PC-9 (cell line): ENCODE measurements at regions not wholly inside any gene's neighbourhood (a gene's known extent, or its start where the extent isn't known, plus 50 kb on each side); places are given as distances from the start of the nearest gene placed in this dataset.

Source experiments
- BruUV-seq: library from RNA; stranded (reverse); fragments of 400-500 nt; replicated peaks from 2 replicates; lab custom pipeline; 2021; lab: Mats Ljungman, UMichigan
- CTCF ChIA-PET: fragments of 300-600 bp; sonication (Branson Sonifier 250); formaldehyde crosslinking; loops from one replicate; lab custom pipeline; 2022; ENCODE audit warnings: antibody characterized with exemption; lab: Charles Lee
- POLR2A ChIA-PET: fragments of 300-600 bp; sonication (Branson Sonifier 250); formaldehyde crosslinking; loops from one replicate; lab custom pipeline; 2022; ENCODE audit warnings: antibody characterized with exemption; ENCODE audit not compliant: unreplicated experiment; lab: Charles Lee
- DNase-seq, 2 experiments: peaks; one replicate each; pipeline versions ENCODE4 v3.0.0 to v3.0.0-alpha.2; 2015 to 2022; ENCODE audit warnings: mixed read lengths in 1 of 2
- H2AFZ ChIP-seq: fragments of 200-600 bp; sonication (generic); 2 replicates; pipeline ENCODE4 v1.8.1; 2017; ENCODE audit warnings: antibody characterized with exemption
- H3F3A ChIP-seq: fragments of 200-600 bp; sonication (generic); 2 replicates; pipeline ENCODE4 v1.8.1; 2017; ENCODE audit warnings: antibody characterized with exemption, mild to moderate bottlenecking, low read depth; ENCODE audit not compliant: insufficient read depth
- H3K27ac ChIP-seq: fragments of 200-600 bp; sonication (generic); 2 replicates; pipeline ENCODE4 v1.6.1; 2016; ENCODE audit warnings: mixed run types
- H3K27me3 ChIP-seq: fragments of 200-600 bp; sonication (generic); 2 replicates; pipeline ENCODE4 v1.6.1; 2016; ENCODE audit warnings: low read depth, mixed run types; ENCODE audit not compliant: insufficient read depth
- H3K36me3 ChIP-seq: fragments of 200-600 bp; sonication (generic); 2 replicates; pipeline ENCODE4 v1.6.1; 2016; ENCODE audit warnings: low read depth, mixed run types
- H3K4me1 ChIP-seq: fragments of 200-600 bp; sonication (generic); replicated peaks from 2 replicates; pipeline ENCODE4 v1.6.1; 2016; ENCODE audit warnings: mixed run types; ENCODE audit not compliant: insufficient read depth
- H3K4me2 ChIP-seq: fragments of 200-600 bp; sonication (generic); 2 replicates; pipeline ENCODE4 v1.6.1; 2017; ENCODE audit warnings: mixed run types
- H3K4me3 ChIP-seq: fragments of 200-600 bp; sonication (generic); 2 replicates; pipeline ENCODE4 v1.6.1; 2016; ENCODE audit warnings: mixed run types
- H3K79me2 ChIP-seq: fragments of 200-600 bp; sonication (generic); 2 replicates; pipeline ENCODE4 v1.6.1; 2017; ENCODE audit warnings: low read depth, mixed run types
- H3K9me2 ChIP-seq: fragments of 200-600 bp; sonication (generic); 2 replicates; pipeline ENCODE4 v1.8.1; 2017; ENCODE audit warnings: mild to moderate bottlenecking; ENCODE audit not compliant: insufficient read depth
- H3K9me3 ChIP-seq: fragments of 200-600 bp; sonication (generic); 2 replicates; pipeline ENCODE4 v1.8.1; 2016; ENCODE audit warnings: low read depth; ENCODE audit not compliant: insufficient read depth
- H4K20me1 ChIP-seq: fragments of 200-600 bp; sonication (generic); 2 replicates; pipeline ENCODE4 v1.8.1; 2017; ENCODE audit not compliant: insufficient read depth
- EZH2 ChIP-seq: fragments of 200-600 bp; sonication (generic); IDR thresholded peaks from 2 replicates; pipeline ENCODE4 v1.8.0; 2017; ENCODE audit warnings: antibody characterized with exemption, low read depth
- intact Hi-C: fragments of 100-400 bp; cut with micrococcal nuclease; formaldehyde crosslinking; loops from one replicate; pipeline ENCODE4 v1.10.0; 2022; ENCODE audit not compliant: unreplicated experiment
- TF ChIP-seq, protein P1 (sequence below): fragments of 200-600 bp; sonication (generic); conservative IDR thresholded peaks from 2 replicates; pipeline ENCODE4 v1.6.1; 2017; ENCODE audit warnings: mixed run types, antibody characterized with exemption, mild to moderate bottlenecking, moderate library complexity

DNA sequence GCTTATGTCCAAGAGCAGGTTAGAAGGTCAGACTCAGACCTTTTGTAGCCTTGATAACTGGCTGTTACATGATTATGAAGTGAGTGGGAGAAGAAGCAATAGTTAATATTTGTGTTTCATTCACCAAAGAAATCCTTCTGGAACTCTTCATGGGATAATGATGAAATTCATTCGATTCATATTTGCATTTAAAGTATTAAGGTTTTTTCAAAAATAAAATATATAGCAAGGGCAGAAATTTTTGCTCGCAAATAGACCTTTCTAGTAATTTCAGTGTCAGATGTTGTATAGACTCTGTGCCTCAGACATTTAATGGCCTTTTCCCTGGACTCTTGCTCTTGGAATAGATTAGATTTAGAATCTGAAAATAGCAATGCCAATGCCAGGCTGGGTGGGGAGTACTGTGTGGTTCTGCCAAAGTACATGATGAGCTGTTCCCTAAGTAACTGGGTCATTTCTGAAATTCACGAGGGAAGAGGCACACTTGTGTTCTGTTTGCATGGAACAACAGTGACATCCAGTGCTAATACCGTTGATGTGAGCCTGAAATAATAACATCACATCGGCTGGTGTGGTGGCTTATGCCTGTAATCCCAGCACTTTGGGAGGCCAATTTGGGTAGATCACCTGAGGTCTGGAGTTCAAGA lies 119.2 kb downstream of the MBL2 start:
- Histone ChIP-seq H4K20me1 (no peaks in the 10 kb centered on the region), H3K36me3 (no peaks in the 10 kb centered on the region), H3K9me3 (no peaks in the 10 kb centered on the region), H2AFZ (no peak overlapping the region), H3K79me2 (no peaks in the 10 kb centered on the region), H3K27me3 (no peaks in the 10 kb centered on the region), H3K4me3 (no peak overlapping the region), H3K9me2 (no peaks in the 10 kb centered on the region), H3K27ac (no peak overlapping the region), H3K4me1 (no peaks in the 10 kb centered on the region), H3F3A (no peaks in the 10 kb centered on the region), H3K4me2 (no peak overlapping the region)
- ChIA-PET POLR2A (no interaction called here), CTCF (no interaction called here)
- TF ChIP-seq, protein P1, sequence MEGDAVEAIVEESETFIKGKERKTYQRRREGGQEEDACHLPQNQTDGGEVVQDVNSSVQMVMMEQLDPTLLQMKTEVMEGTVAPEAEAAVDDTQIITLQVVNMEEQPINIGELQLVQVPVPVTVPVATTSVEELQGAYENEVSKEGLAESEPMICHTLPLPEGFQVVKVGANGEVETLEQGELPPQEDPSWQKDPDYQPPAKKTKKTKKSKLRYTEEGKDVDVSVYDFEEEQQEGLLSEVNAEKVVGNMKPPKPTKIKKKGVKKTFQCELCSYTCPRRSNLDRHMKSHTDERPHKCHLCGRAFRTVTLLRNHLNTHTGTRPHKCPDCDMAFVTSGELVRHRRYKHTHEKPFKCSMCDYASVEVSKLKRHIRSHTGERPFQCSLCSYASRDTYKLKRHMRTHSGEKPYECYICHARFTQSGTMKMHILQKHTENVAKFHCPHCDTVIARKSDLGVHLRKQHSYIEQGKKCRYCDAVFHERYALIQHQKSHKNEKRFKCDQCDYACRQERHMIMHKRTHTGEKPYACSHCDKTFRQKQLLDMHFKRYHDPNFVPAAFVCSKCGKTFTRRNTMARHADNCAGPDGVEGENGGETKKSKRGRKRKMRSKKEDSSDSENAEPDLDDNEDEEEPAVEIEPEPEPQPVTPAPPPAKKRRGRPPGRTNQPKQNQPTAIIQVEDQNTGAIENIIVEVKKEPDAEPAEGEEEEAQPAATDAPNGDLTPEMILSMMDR: no peak
- no peak for TF ChIP-seq EZH2
- intact Hi-C loops: no loop called here
- DNase-seq: no peak
- BruUV-seq: no TSS peak

DNA sequence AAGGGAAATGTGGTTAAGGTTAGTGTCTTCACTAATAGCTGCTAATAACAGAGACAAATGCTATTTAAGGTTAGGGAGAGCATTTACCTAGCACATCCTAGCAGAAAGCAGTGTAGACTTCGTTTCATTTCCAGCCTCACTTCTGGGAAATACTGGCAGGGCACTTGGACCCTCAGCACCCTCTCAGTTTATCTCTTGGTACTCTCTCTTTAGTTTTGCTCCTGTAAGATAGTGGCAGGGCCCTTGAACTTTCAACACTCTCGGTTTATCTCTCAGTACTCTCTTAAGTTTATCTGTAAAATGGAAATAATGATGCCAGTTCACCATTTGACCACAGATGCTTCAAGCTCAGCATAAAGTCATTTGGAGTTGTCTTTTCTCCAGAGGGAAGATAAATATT lies 118.4 kb downstream of the MBL2 start:
- TF ChIP-seq EZH2: no peak
- TF ChIP-seq, protein P1: no peak
- H4K20me1 ChIP-seq: no peaks in the 10 kb centered on the region
- CTCF ChIA-PET: interaction anchor here (0.6 kb wide), 1 partner anchor 313 kb away, joined by 4 read pairs; no protein-coding TSS in a partner anchor

DNA sequence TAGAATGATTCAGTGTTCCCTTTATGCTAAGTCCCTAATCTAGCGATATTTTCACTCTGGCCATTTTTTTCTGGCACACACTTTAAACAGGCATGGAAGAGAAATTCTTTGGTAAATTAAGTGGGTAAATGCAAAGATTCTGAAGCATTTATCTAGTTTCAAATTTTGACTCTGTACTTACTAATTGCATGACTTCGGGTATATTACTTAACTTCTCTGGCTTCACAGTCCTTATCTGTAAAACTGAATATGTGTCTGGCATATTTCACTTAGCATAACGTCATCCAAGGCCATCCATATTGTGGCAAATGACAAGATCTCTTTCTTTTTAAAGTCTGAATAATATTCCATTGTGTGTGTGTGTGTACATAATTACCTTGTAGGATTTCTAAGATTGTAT lies 114.5 kb downstream of the MBL2 start:
- TF ChIP-seq EZH2: no peak
- TF ChIP-seq, protein P1: no peak
- H3K4me3 ChIP-seq: no peak overlapping the region
- no peaks in the 10 kb centered on the region for H3K27me3 ChIP-seq
- BruUV-seq: no TSS peak
- H3K79me2 ChIP-seq: no peaks in the 10 kb centered on the region
- H3K9me3 ChIP-seq: no peaks in the 10 kb centered on the region
- no peaks in the 10 kb centered on the region for H3F3A ChIP-seq
- DNase-seq: no peak
- no peaks in the 10 kb centered on the region for H3K9me2 ChIP-seq
- H2AFZ ChIP-seq: no peak overlapping the region
- H3K36me3 ChIP-seq: no peaks in the 10 kb centered on the region
- intact Hi-C loops: no loop called here
- H3K4me1 ChIP-seq: no peaks in the 10 kb centered on the region
- no peaks in the 10 kb centered on the region for H4K20me1 ChIP-seq
- CTCF ChIA-PET: no interaction called here
- POLR2A ChIA-PET: no interaction called here
- no peak overlapping the region for H3K4me2 ChIP-seq
- no peak overlapping the region for H3K27ac ChIP-seq

More for the DNA sequence above, 118.4 kb downstream of the MBL2 start:
- DNase-seq: no peak
- no peaks in the 10 kb centered on the region for H3K79me2 ChIP-seq
- no peak overlapping the region for H3K27ac ChIP-seq
- POLR2A ChIA-PET: no interaction called here
- H3K27me3 ChIP-seq: no peaks in the 10 kb centered on the region
- no peak overlapping the region for H2AFZ ChIP-seq
- H3K4me2 ChIP-seq: no peak overlapping the region
- no peaks in the 10 kb centered on the region for H3K4me1 ChIP-seq
- no TSS peak for BruUV-seq
- intact Hi-C loops: no loop called here
- no peaks in the 10 kb centered on the region for H3K9me3 ChIP-seq
- H3F3A ChIP-seq: no peaks in the 10 kb centered on the region
- H3K36me3 ChIP-seq: no peaks in the 10 kb centered on the region
- H3K4me3 ChIP-seq: no peak overlapping the region
- H3K9me2 ChIP-seq: no peaks in the 10 kb centered on the region
